AG09309 (cell line): ENCODE measurements at regions not wholly inside any gene's neighbourhood (a gene's known extent, or its start where the extent isn't known, plus 50 kb on each side); places are given as distances from the start of the nearest gene placed in this dataset.
"Not testable (repeated sequence)": the region's sequence is repeated elsewhere in the genome, so short reads cannot be mapped to it uniquely, and the experiment has no call there.

ENCODE experiments used
- DNase-seq: peaks from one replicate; pipeline ENCODE4 v3.0.0-alpha.2; 2010; ENCODE audit warnings: low read depth
- H3K4me3 ChIP-seq: 2 replicates; pipeline ENCODE4 v1.5.1; 2011; ENCODE audit warnings: mild to moderate bottlenecking, low read depth, low read length, moderate library complexity; ENCODE audit not compliant: control insufficient read depth
- CTCF ChIP-seq: IDR thresholded peaks from 2 replicates; pipeline ENCODE4 v1.5.1; 2011; ENCODE audit warnings: mild to moderate bottlenecking, low read depth, low read length, inconsistent platforms; ENCODE audit not compliant: insufficient read depth, control insufficient read depth; ENCODE audit errors: missing control alignments

- H3K4me3 ChIP-seq = no peak overlapping the region
- no peak for TF ChIP-seq CTCF
- DNase-seq = no peak
Observed at GRCh38 chr10:8852546-8852945, 798.1 kb downstream of the GATA3 start.

GRCh38 chr10:8853048-8853447 is 798.6 kb downstream of the GATA3 start:
- no peak for TF ChIP-seq CTCF
- no peak for DNase-seq
- H3K4me3 ChIP-seq = no peak overlapping the region

GRCh38 chr10:8868924-8869323 is 814.4 kb downstream of the GATA3 start:
- not testable (repeated sequence) for H3K4me3 ChIP-seq, DNase-seq

GRCh38 chr10:8873310-8873709 is 818.8 kb downstream of the GATA3 start:
- TF ChIP-seq CTCF = no peak
- DNase-seq = no peak
- H3K4me3 ChIP-seq = no peak overlapping the region

GRCh38 chr10:8874268-8874667 is 819.8 kb downstream of the GATA3 start:
- no peak for TF ChIP-seq CTCF
- DNase-seq = no peak
- no peak overlapping the region for H3K4me3 ChIP-seq

GRCh38 chr10:8874972-8875371 is 820.5 kb downstream of the GATA3 start:
- TF ChIP-seq CTCF = no peak
- H3K4me3 ChIP-seq = no peak overlapping the region

GRCh38 chr10:8876171-8876570 is 821.7 kb downstream of the GATA3 start:
- DNase-seq = no peak
- no peak overlapping the region for H3K4me3 ChIP-seq
- TF ChIP-seq CTCF = no peak

More at GRCh38 chr10:8874972-8875371, 820.5 kb downstream of the GATA3 start:
- DNase-seq = no peak
